ENCODE measurements at regions not wholly inside any gene's neighbourhood (a gene's known extent, or its start where the extent isn't known, plus 50 kb on each side); places are given as distances from the start of the nearest gene placed in this dataset.

DNA sequence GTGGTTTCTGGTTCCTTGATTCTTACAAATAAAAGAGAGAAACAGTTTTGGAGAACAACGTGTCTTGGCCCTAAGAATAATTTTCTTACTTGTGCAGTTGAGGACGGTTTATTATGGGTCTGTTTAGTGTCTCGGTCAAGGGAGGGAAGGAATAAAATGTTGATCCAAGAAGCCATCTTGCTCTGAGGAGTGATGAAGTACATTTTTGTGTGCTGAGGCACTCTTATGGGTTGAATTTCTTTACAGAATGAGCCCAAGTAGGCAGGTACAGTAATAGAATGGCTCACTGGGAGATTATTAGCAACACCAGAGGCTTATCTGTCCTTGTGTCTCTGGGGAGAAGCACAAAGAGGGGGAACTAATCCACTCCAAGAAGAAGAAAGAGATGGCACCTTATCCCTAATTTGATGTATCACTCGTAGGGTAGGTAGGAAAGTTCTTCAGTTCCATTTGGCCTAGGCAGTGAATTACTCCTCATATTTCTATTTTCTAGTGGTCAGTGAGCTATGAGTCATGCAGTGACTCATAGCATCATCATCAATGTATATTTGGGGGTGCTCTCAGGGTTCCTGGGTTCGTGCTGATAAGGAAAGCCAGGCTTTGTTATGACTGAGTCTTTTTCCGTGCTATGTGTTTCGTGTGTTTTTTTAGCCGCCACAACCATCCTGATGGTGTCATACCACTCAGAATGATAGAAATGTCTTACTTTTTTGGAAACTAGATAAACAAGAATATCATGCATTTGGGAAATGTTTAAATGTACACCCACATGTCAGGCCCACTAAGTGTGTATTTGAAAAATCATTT lies 250.1 kb upstream of the CTAGE1 start:
- TF ChIP-seq, protein P1, sequence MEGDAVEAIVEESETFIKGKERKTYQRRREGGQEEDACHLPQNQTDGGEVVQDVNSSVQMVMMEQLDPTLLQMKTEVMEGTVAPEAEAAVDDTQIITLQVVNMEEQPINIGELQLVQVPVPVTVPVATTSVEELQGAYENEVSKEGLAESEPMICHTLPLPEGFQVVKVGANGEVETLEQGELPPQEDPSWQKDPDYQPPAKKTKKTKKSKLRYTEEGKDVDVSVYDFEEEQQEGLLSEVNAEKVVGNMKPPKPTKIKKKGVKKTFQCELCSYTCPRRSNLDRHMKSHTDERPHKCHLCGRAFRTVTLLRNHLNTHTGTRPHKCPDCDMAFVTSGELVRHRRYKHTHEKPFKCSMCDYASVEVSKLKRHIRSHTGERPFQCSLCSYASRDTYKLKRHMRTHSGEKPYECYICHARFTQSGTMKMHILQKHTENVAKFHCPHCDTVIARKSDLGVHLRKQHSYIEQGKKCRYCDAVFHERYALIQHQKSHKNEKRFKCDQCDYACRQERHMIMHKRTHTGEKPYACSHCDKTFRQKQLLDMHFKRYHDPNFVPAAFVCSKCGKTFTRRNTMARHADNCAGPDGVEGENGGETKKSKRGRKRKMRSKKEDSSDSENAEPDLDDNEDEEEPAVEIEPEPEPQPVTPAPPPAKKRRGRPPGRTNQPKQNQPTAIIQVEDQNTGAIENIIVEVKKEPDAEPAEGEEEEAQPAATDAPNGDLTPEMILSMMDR (IDR thresholded peaks at IDR 0.05) = no peak
- no peak for TF ChIP-seq EZH2 (IDR thresholded peaks at IDR 0.05)
